Activated T-helper 9 cell treated with anti-CD3 and anti-CD28 coated beads, Interleukin-2, amount 50 U/mL, for 16 hours (primary cell): ENCODE measurements at regions not wholly inside any gene's neighbourhood (a gene's known extent, or its start where the extent isn't known, plus 50 kb on each side); places are given as distances from the start of the nearest gene placed in this dataset.

Experiments used
- DNase-seq: peaks from one replicate; pipeline ENCODE4 v3.0.0-alpha.2; 2020; ENCODE audit warnings: low read depth

GRCh38 chr3:104566054-104566453 lies 800.7 kb upstream of the ALCAM start:
- no peak for DNase-seq

- no peak for DNase-seq
Measured at GRCh38 chr3:104575634-104576033, 791.1 kb upstream of the ALCAM start.

GRCh38 chr3:104578558-104578957 lies 788.2 kb upstream of the ALCAM start:
- DNase-seq, result no peak

GRCh38 chr3:104582092-104582491 lies 784.6 kb upstream of the ALCAM start:
- DNase-seq, result no peak

DNA sequence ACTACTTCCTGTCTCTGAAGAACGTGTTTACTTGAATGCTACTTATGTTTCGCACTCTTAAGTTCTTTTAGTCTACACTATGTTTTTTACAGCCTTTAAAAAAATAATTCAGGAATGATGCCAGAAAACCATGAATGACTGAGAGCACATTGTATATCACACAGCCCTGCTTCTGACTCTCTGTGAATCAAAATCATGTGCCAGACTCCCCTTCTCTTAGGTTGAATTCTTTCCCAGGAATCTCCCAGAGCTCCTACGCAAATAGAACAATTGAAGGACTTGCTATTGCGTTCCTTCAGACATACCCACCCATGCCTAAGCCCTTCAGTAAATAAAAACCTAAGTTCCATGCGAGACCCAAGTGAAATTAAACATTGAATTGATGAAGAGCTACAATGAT lies 782.0 kb upstream of the ALCAM start:
- no peak for DNase-seq

DNA sequence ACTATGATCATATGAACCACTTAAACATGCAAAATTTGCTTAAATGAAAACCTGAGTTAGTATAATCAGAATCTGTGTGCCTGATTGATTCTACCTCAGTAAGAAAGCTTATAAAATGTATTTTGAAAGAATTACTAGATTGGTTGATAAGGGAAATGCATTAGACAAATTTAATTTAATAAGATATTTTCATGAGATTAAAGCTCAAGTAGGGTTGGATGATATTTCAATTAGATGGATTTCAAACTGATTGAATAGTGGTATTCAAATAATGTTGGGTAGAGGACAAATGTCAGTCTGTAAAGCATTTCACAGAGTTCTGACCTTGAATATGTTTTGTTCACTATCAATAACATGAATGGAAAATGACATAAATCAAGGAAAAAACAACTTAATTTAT lies 780.4 kb upstream of the ALCAM start:
- no peak for DNase-seq

GRCh38 chr3:104588442-104588841 lies 778.3 kb upstream of the ALCAM start:
- DNase-seq, result no peak

GRCh38 chr3:104591776-104592175 lies 774.9 kb upstream of the ALCAM start:
- no peak for DNase-seq

DNA sequence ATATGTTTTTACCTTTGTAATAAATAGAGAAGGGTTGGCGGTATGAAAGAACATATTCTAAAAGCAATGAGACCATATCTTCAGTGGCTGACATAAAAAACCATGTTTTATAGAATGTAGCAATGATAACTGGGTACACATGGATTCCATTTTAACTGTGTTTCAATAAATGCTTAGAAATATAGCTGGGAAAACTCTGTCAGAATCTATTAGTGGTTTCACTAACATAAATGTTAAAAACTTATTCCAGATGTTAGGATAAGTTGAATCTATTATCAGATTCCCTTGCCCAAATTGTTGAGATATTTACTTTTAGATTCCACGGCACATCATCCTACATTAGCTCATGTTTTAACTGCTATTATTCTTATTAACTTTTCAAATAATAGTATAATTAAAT lies 772.2 kb upstream of the ALCAM start:
- no peak for DNase-seq

DNA sequence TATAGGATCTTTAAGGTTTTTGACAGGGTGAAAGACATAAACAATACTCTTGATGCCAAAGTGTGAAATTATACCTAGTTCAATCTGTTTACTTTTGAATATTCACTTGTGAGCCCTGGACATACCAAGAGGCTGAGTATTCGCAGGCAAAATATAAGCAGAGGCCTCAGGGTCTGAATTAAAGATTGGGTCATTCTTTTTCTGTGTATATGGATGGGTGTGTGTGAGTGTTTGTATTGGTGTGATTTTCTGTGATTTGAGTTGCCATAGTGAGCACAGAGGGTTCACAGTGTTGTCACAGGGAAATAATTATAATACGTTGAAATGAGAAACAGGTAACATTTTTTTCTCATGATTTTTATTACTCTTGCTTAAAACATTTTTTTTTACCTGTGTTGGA lies 770.7 kb upstream of the ALCAM start:
- no peak for DNase-seq

- no peak for DNase-seq
Measured at GRCh38 chr3:104596551-104596950, 770.2 kb upstream of the ALCAM start.

GRCh38 chr3:104598848-104599511 lies 767.7 kb upstream of the ALCAM start:
- DNase-seq, result no peak

- DNase-seq, result no peak
Measured at GRCh38 chr3:104604326-104605010, 762.2 kb upstream of the ALCAM start.

GRCh38 chr3:104606812-104607211 lies 759.9 kb upstream of the ALCAM start:
- no peak for DNase-seq

DNA sequence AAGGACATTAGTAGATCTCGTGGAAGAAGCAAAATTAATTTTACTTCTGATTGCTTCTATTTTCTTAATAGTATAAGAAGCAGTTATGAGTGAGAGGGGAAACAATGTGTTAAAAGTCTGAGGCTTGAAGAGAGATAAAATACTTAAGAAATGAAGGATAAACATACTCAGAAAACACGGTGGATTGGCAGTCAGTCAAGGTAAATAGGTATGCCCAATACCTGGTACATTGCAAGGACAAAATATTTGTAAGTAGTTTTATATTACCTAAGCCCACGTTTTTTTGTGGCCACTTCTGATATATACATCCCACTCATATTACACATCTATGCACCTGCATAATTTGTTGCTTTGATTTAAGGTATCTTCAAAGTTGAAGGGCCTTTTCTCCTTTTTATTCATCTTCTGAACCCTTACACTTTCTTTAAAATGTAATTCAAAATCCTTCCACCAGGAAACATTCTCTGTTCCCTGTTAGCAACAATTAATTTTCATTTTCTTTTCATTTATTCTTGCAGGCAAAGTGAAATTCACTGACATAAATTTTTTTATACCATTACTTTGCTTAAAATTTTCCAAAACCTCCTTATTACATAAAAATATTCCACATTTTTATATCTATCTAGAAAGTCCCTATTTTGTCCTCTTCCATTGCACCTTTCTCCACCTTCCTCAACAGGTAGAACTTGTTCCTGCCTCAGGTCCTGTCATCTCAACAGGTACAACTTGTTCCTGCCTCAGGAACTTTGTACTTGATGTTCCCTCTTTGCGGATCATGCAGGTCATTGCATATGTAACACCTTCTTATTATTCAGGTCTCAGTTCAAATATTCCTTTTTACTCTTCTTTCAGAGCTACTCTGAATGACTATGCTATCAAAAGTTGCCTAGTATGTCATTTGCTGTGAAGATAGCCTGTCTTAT lies 755.7 kb upstream of the ALCAM start:
- DNase-seq, result no peak

DNA sequence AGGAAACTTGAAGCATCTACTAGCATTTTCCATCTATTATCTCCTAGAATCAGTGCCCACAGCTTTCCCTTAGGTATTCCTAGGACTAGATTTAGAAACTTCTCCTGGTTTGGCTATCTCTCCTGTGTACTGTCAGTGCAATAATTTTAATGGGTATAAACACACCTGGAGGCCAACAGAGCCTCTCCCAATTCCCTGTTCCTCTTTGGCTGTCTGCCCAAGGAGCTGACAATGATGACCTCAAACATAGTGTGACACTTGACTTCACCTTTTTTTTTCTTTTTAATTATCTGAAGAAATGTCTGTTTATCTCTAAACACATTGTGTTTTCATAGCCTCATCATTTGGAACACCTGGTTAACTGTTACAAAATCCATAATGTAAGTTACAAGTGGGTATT lies 754.5 kb upstream of the ALCAM start:
- DNase-seq, result no peak

DNA sequence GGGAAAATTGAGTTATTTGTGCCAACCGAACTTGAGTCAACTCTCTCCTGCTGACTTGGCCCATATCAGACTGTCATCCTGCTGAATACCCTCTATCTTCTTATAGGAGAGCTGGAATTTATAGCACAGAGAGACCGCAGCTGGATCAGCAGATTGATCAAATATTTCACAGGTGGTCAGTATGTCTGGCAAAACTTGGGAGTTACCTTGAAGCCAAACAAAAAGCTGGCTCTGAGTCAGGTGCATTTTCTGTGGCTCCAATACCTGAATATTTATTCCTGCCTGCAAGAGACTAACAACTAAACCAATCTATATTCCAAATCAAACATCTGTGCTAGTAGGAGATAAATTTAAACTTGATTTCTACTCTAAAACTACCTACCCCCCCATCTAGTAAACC lies 752.1 kb upstream of the ALCAM start:
- DNase-seq, result no peak

- no peak for DNase-seq
Measured at GRCh38 chr3:104628185-104628789, 738.4 kb upstream of the ALCAM start.

GRCh38 chr3:104629038-104629437 lies 737.7 kb upstream of the ALCAM start:
- no peak for DNase-seq

DNA sequence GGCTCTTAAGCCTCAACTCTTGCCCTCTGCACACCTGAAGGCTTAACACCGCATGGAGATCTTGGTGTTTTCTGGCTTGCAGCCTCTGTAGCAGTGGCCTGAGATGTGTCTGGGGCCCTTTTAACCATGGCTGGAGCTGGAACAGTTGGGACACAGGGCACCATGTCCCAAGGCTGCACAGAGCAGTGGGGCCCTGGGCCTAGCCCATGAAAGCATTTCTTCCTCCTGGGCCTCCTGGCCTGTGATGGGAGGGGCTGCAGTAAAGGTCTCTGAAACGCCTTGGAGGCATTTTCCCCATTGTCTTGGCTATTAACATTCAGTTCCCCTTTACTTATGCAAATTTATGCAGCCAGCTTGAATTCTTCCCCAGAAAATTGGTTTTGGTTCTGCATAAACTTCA lies 735.5 kb upstream of the ALCAM start:
- DNase-seq, result no peak

GRCh38 chr3:104632521-104632920 lies 734.2 kb upstream of the ALCAM start:
- DNase-seq, result no peak

DNA sequence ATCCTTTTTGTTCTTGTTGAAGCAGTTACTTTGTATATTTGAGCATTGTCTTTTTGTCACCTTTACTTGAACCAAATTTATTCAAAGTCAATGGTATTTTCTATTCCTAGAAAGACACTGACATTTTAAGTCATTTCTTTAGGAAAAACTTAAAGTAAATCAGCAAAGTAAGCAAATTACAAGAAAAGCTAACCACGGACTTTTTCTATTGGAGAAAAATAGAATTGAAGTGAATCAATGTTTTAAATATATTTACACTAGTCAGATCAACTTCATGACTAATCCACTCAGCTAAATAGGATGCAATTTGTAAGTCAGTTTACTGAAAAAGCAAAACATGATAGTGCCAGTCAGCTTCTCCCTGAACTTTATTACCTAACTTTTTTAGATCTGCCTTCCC lies 733.8 kb upstream of the ALCAM start:
- DNase-seq, result no peak
